OCI-LY1 (cell line): ENCODE measurements at regions not wholly inside any gene's neighbourhood (a gene's known extent, or its start where the extent isn't known, plus 50 kb on each side); places are given as distances from the start of the nearest gene placed in this dataset.

Source experiments
- H2AFZ ChIP-seq: fragments of 200-600 bp; sonication (generic), shearing (Covaris generic); 2 replicates; pipeline ENCODE4 v1.6.0; 2014; ENCODE audit warnings: antibody characterized with exemption, mild to moderate bottlenecking, low read length
- H3F3A ChIP-seq: fragments of 200-600 bp; sonication (generic), shearing (Covaris generic); 2 replicates; pipeline ENCODE4 v1.6.0; 2014; ENCODE audit warnings: mild to moderate bottlenecking, antibody characterized with exemption, low read length, moderate library complexity; ENCODE audit not compliant: insufficient read depth
- H3K27ac ChIP-seq: fragments of 200-600 bp; sonication (generic); 2 replicates; pipeline ENCODE4 v1.5.1; 2014; ENCODE audit warnings: low read length, mixed run types, mild to moderate bottlenecking, low read depth; ENCODE audit not compliant: poor library complexity, severe bottlenecking
- H3K27me3 ChIP-seq: fragments of 200-600 bp; sonication (generic); 2 replicates; pipeline ENCODE4 v1.6.0; 2014; ENCODE audit warnings: antibody characterized with exemption, mild to moderate bottlenecking, low read length, moderate library complexity; ENCODE audit not compliant: insufficient read depth
- H3K36me3 ChIP-seq: fragments of 200-600 bp; sonication (generic); 2 replicates; pipeline ENCODE4 v1.6.1; 2014; ENCODE audit warnings: mild to moderate bottlenecking, antibody characterized with exemption, low read length, moderate library complexity, mixed read lengths; ENCODE audit not compliant: insufficient read depth
- H3K4me1 ChIP-seq: fragments of 200-600 bp; sonication (generic); 2 replicates; pipeline ENCODE4 v1.5.1; 2014; ENCODE audit warnings: mild to moderate bottlenecking, low read length, moderate library complexity; ENCODE audit not compliant: insufficient read depth, severe bottlenecking
- H3K4me2 ChIP-seq: fragments of 200-600 bp; sonication (generic), shearing (Covaris generic); 2 replicates; pipeline ENCODE4 v1.6.1; 2014; ENCODE audit warnings: low read length
- H3K4me3 ChIP-seq: fragments of 200-600 bp; sonication (generic); 2 replicates; pipeline ENCODE4 v1.5.1; 2014; ENCODE audit warnings: low read length, low read depth, mild to moderate bottlenecking, mixed read lengths; ENCODE audit not compliant: poor library complexity, severe bottlenecking
- H3K79me2 ChIP-seq: fragments of 200-600 bp; shearing (Covaris generic); 2 replicates; pipeline ENCODE4 v1.6.1; 2016; ENCODE audit warnings: mixed run types, low read length, mixed read lengths; ENCODE audit not compliant: insufficient read depth
- H3K9ac ChIP-seq: fragments of 200-600 bp; sonication (generic), shearing (Covaris generic); 2 replicates; pipeline ENCODE4 v1.6.1; 2014; ENCODE audit warnings: mild to moderate bottlenecking, low read length, mixed read lengths
- H3K9me2 ChIP-seq: fragments of 200-600 bp; sonication (generic), shearing (Covaris generic); 2 replicates; pipeline ENCODE4 v1.6.1; 2014; ENCODE audit warnings: low read depth, mild to moderate bottlenecking, low read length, mixed read lengths
- H3K9me3 ChIP-seq: fragments of 200-600 bp; shearing (Covaris generic); 2 replicates; pipeline ENCODE4 v1.6.1; 2014; ENCODE audit warnings: low read length, mixed read lengths
- H4K20me1 ChIP-seq: fragments of 200-600 bp; sonication (generic), shearing (Covaris generic); 2 replicates; pipeline ENCODE4 v1.6.0; 2016; ENCODE audit warnings: mild to moderate bottlenecking, low read length; ENCODE audit not compliant: insufficient read depth
- CTCF ChIP-seq: fragments of 200-600 bp; sonication (generic), shearing (Covaris generic); IDR thresholded peaks from 2 replicates; pipeline ENCODE4 v1.5.1; 2017; ENCODE audit warnings: mild to moderate bottlenecking, antibody characterized with exemption, low read length, moderate library complexity, mixed read lengths
- EZH2 ChIP-seq: fragments of 200-600 bp; sonication (generic), shearing (Covaris generic); IDR thresholded peaks from 2 replicates; pipeline ENCODE4 v1.8.0; 2017; ENCODE audit warnings: borderline replicate concordance, mixed run types, mild to moderate bottlenecking, antibody characterized with exemption, low read length, moderate library complexity, mixed read lengths

DNA sequence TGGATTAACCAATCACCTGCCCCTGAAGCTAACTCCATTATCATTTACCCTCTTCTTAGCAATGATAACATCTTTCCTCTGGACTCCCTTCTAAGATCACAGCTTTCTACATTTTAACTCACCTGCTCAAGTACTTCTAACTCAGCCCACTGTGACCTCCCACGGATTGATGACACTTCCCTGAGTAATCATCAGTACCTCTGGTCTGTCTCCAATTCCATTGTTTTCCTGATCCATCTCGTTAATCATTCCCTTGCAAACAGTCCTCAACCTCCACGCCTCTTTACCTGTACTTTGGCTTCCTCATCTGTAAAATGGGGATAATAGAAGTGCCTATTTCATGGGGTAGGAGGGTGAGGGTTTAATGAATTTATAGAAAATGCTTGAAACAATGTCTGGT, 195.3 kb upstream of the APP start:
- Histone ChIP-seq H3K4me1 (no peaks in the 10 kb centered on the region), H3K9me3 (no peaks in the 10 kb centered on the region), H2AFZ (no peak overlapping the region), H3K4me3 (no peak overlapping the region), H3K9me2 (no peaks in the 10 kb centered on the region), H3K27ac (no peak overlapping the region), H3K36me3 (no peaks in the 10 kb centered on the region), H3K9ac (no peak overlapping the region), H3K27me3 (no peaks in the 10 kb centered on the region), H3K4me2 (no peak overlapping the region), H3F3A (no peaks in the 10 kb centered on the region), H4K20me1 (no peaks in the 10 kb centered on the region), H3K79me2 (no peaks in the 10 kb centered on the region)
- no peak for TF ChIP-seq CTCF
- TF ChIP-seq EZH2 = no peak

- no peaks in the 10 kb centered on the region for H3K27me3 ChIP-seq
- no peak overlapping the region for H3K4me3 ChIP-seq
- H3F3A ChIP-seq = no peaks in the 10 kb centered on the region
- no peaks in the 10 kb centered on the region for H4K20me1 ChIP-seq
- H3K36me3 ChIP-seq = no peaks in the 10 kb centered on the region
- TF ChIP-seq EZH2 (no peak), CTCF (no peak)
- no peak overlapping the region for H3K4me2 ChIP-seq
- H3K79me2 ChIP-seq = no peaks in the 10 kb centered on the region
- H3K4me1 ChIP-seq = no peaks in the 10 kb centered on the region
- H2AFZ ChIP-seq = no peak overlapping the region
- no peak overlapping the region for H3K9ac ChIP-seq
- H3K9me3 ChIP-seq = peaks cover 4% of the 10 kb centered on the region; the same call in 1 of the 2 replicates
- no peak overlapping the region for H3K27ac ChIP-seq
- no peaks in the 10 kb centered on the region for H3K9me2 ChIP-seq
These were observed 181.1 kb upstream of the APP start for GRCh38 chr21:26351661-26352060.

DNA sequence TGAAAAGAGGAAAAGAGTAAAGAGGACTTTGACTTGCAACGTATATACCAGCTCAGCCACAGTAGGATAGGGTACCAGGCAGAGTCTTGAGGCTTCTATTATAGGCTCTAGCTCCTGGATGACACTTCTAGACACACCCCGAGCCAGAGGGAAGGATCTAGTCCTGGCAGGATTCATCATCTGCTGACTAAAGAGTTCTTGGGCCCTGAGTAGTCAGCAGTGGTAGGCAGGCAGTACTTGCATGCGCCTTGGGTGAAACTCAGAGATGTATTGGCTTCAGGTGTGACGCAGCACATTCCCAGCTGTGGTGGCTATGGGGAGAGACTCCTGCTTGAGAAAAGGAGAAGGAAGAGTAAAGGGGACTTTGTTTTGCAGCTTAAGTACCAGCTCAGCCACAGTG, 162.3 kb upstream of the APP start:
- no peaks in the 10 kb centered on the region for H3F3A ChIP-seq
- H3K27me3 ChIP-seq = no peaks in the 10 kb centered on the region
- H3K27ac ChIP-seq = no peak overlapping the region
- no peaks in the 10 kb centered on the region for H4K20me1 ChIP-seq
- no peaks in the 10 kb centered on the region for H3K79me2 ChIP-seq
- no peak overlapping the region for H3K4me3 ChIP-seq
- no peak for TF ChIP-seq CTCF
- TF ChIP-seq EZH2 = no peak
- H3K4me1 ChIP-seq = no peaks in the 10 kb centered on the region
- no peak overlapping the region for H2AFZ ChIP-seq
- H3K9ac ChIP-seq = no peak overlapping the region
- H3K9me2 ChIP-seq = no peaks in the 10 kb centered on the region
- H3K9me3 ChIP-seq = no peaks in the 10 kb centered on the region
- H3K4me2 ChIP-seq = no peak overlapping the region
- no peaks in the 10 kb centered on the region for H3K36me3 ChIP-seq
